NT2/D1 (cell line): ENCODE measurements at regions not wholly inside any gene's neighbourhood (a gene's known extent, or its start where the extent isn't known, plus 50 kb on each side); places are given as distances from the start of the nearest gene placed in this dataset.

ENCODE experiments used
- DNase-seq: peaks from one replicate; pipeline ENCODE4 v3.0.0-alpha.2; 2011; ENCODE audit warnings: low read depth, low spot score
- H3K27me3 ChIP-seq: 2 replicates; pipeline ENCODE4 v1.6.0; 2011; ENCODE audit warnings: mild to moderate bottlenecking; ENCODE audit not compliant: insufficient read length, insufficient read depth
- H3K36me3 ChIP-seq: 2 replicates; pipeline ENCODE4 v1.6.1; 2011; ENCODE audit warnings: mild to moderate bottlenecking, low read length, mixed read lengths; ENCODE audit not compliant: insufficient read depth, insufficient read length
- H3K4me1 ChIP-seq: 2 replicates; pipeline ENCODE4 v1.5.1; 2011; ENCODE audit not compliant: insufficient read depth, insufficient read length
- H3K4me3 ChIP-seq: 2 replicates; pipeline ENCODE4 v1.5.1; 2011; ENCODE audit warnings: low read depth; ENCODE audit not compliant: insufficient read length
- H3K9ac ChIP-seq: 2 replicates; pipeline ENCODE4 v1.6.0; 2011; ENCODE audit warnings: low read depth; ENCODE audit not compliant: insufficient read length
- H3K9me3 ChIP-seq: 2 replicates; pipeline ENCODE4 v1.5.1; 2011; ENCODE audit warnings: mild to moderate bottlenecking, low read length; ENCODE audit not compliant: insufficient read depth
- SUZ12 ChIP-seq: IDR thresholded peaks from 2 replicates; pipeline ENCODE4 v1.6.1; 2011; ENCODE audit not compliant: insufficient read length, insufficient read depth; ENCODE audit errors: extremely low read depth
- YY1 ChIP-seq: IDR thresholded peaks from 2 replicates; pipeline ENCODE4 v1.6.1; 2011; ENCODE audit not compliant: insufficient read length, insufficient read depth
- ZNF274 ChIP-seq: IDR thresholded peaks from 2 replicates; pipeline ENCODE4 v1.6.1; 2011; ENCODE audit warnings: mild to moderate bottlenecking, low read depth, low read length

- no peak for DNase-seq
- H3K4me1 ChIP-seq = no peaks in the 10 kb centered on the region
- peaks cover 13% of the 10 kb centered on the region; the same call in 1 of the 2 replicates for H3K9me3 ChIP-seq
- H3K27me3 ChIP-seq = no peaks in the 10 kb centered on the region
- H3K36me3 ChIP-seq = no peaks in the 10 kb centered on the region
- TF ChIP-seq SUZ12 = no peak
- TF ChIP-seq ZNF274 = no peak
- TF ChIP-seq YY1 = no peak
- H3K9ac ChIP-seq = no peak overlapping the region
- H3K4me3 ChIP-seq = no peak overlapping the region
Observed at GRCh38 chr5:128796506-128796905, 168.8 kb upstream of the SLC27A6 start.

- Histone ChIP-seq H3K9ac (no peak overlapping the region), H3K9me3 (peaks cover 13% of the 10 kb centered on the region; the same call in 1 of the 2 replicates), H3K36me3 (no peaks in the 10 kb centered on the region), H3K4me3 (no peak overlapping the region), H3K4me1 (no peaks in the 10 kb centered on the region), H3K27me3 (no peaks in the 10 kb centered on the region)
- no peak for TF ChIP-seq YY1
- no peak for TF ChIP-seq SUZ12
- TF ChIP-seq ZNF274 = no peak
- DNase-seq = no peak
Observed at GRCh38 chr5:128798871-128799270, 166.4 kb upstream of the SLC27A6 start.

GRCh38 chr5:128799945-128800344 lies 165.3 kb upstream of the SLC27A6 start:
- H3K9me3 ChIP-seq = peaks cover 13% of the 10 kb centered on the region; the same call in 1 of the 2 replicates
- H3K4me1 ChIP-seq = no peaks in the 10 kb centered on the region
- H3K27me3 ChIP-seq = no peaks in the 10 kb centered on the region
- TF ChIP-seq SUZ12 (no peak), ZNF274 (no peak), YY1 (no peak)
- no peak for DNase-seq
- H3K4me3 ChIP-seq = no peak overlapping the region
- no peak overlapping the region for H3K9ac ChIP-seq
- no peaks in the 10 kb centered on the region for H3K36me3 ChIP-seq

- H3K9ac ChIP-seq = no peak overlapping the region
- H3K9me3 ChIP-seq = peaks cover 13% of the 10 kb centered on the region; the same call in 1 of the 2 replicates
- no peak for DNase-seq
- TF ChIP-seq YY1 = no peak
- no peak for TF ChIP-seq SUZ12
- TF ChIP-seq ZNF274 = no peak
- H3K4me1 ChIP-seq = no peaks in the 10 kb centered on the region
- H3K27me3 ChIP-seq = no peaks in the 10 kb centered on the region
- no peaks in the 10 kb centered on the region for H3K36me3 ChIP-seq
- no peak overlapping the region for H3K4me3 ChIP-seq
Observed at GRCh38 chr5:128800377-128800776, 164.9 kb upstream of the SLC27A6 start.

- Histone ChIP-seq H3K4me1 (peaks cover 2% of the 10 kb centered on the region), H3K4me3 (no peak overlapping the region), H3K27me3 (no peaks in the 10 kb centered on the region), H3K9me3 (no peaks in the 10 kb centered on the region), H3K9ac (no peak overlapping the region), H3K36me3 (no peaks in the 10 kb centered on the region)
- TF ChIP-seq YY1 (no peak), ZNF274 (no peak), SUZ12 (no peak)
- no peak for DNase-seq
Observed at GRCh38 chr5:128813317-128814070, 151.8 kb upstream of the SLC27A6 start.

GRCh38 chr5:128815201-128815600 lies 150.1 kb upstream of the SLC27A6 start:
- H3K9me3 ChIP-seq = no peaks in the 10 kb centered on the region
- peaks cover 2% of the 10 kb centered on the region for H3K4me1 ChIP-seq
- no peak for TF ChIP-seq SUZ12
- TF ChIP-seq YY1 = no peak
- TF ChIP-seq ZNF274 = no peak
- H3K9ac ChIP-seq = no peak overlapping the region
- H3K36me3 ChIP-seq = no peaks in the 10 kb centered on the region
- no peak overlapping the region for H3K4me3 ChIP-seq
- DNase-seq = peak; percentile 8
- no peaks in the 10 kb centered on the region for H3K27me3 ChIP-seq

GRCh38 chr5:128825826-128826225 lies 139.5 kb upstream of the SLC27A6 start:
- H3K36me3 ChIP-seq = no peaks in the 10 kb centered on the region
- no peaks in the 10 kb centered on the region for H3K9me3 ChIP-seq
- DNase-seq = no peak
- no peak overlapping the region for H3K4me3 ChIP-seq
- no peaks in the 10 kb centered on the region for H3K27me3 ChIP-seq
- H3K4me1 ChIP-seq = no peaks in the 10 kb centered on the region
- H3K9ac ChIP-seq = no peak overlapping the region
- TF ChIP-seq ZNF274 = no peak
- no peak for TF ChIP-seq YY1
- no peak for TF ChIP-seq SUZ12
